Nephron progenitor cell (in vitro differentiated cells): ENCODE measurements at regions not wholly inside any gene's neighbourhood (a gene's known extent, or its start where the extent isn't known, plus 50 kb on each side); places are given as distances from the start of the nearest gene placed in this dataset.

Source experiments
- DNase-seq: peaks from one replicate; pipeline ENCODE4 v3.0.0; 2021
- H3K27ac Mint-ChIP-seq: 2 replicates; pipeline ENCODE4 v1.8.0; 2021; ENCODE audit warnings: mild to moderate bottlenecking, moderate library complexity, mixed read lengths
- H3K27me3 Mint-ChIP-seq: 2 replicates; pipeline ENCODE4 v1.8.0; 2021; ENCODE audit warnings: mild to moderate bottlenecking, low read depth, mixed read lengths; ENCODE audit not compliant: poor library complexity
- H3K36me3 Mint-ChIP-seq: 2 replicates; pipeline ENCODE4 v1.8.0; 2021; ENCODE audit warnings: low read depth, mixed read lengths
- H3K4me1 Mint-ChIP-seq: 2 replicates; pipeline ENCODE4 v1.8.0; 2021; ENCODE audit warnings: mixed read lengths
- H3K4me3 Mint-ChIP-seq: 2 replicates; pipeline ENCODE4 v1.8.0; 2021; ENCODE audit warnings: mild to moderate bottlenecking, moderate library complexity, mixed read lengths
- H3K9me3 Mint-ChIP-seq: 2 replicates; pipeline ENCODE4 v1.8.0; 2021; ENCODE audit warnings: mild to moderate bottlenecking, moderate library complexity, mixed read lengths
- TF ChIP-seq, protein P1 (sequence below): fragments of 200-600 bp; sonication (generic); IDR thresholded peaks from 2 replicates; pipeline ENCODE4 v1.5.0; 2021; ENCODE audit warnings: antibody characterized with exemption

DNA sequence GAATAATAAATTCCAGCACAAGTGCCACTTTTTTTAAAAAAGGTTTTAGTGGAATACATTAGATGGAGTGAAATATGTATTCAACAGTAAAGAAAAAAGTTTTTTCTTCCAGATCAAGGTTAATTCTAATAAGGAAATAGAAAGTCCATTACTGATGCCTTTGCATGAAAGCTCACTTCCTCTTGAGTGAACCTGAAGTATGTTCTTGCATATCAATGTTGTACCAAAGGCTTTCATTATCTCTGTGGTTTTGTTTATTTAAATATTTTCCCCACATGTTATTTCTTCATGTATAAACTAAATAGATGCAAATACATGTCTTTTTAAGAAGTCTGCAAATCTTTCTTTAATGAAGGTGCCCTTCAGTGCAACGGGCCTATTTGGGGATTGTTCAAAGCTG lies 307.9 kb downstream of the C4orf33 start:
- no peaks in the 10 kb centered on the region for H3K27me3 Mint-ChIP-seq
- DNase-seq = no peak
- peaks cover 24% of the 10 kb centered on the region for H3K9me3 Mint-ChIP-seq
- H3K27ac Mint-ChIP-seq = no peak overlapping the region
- H3K36me3 Mint-ChIP-seq = peaks cover 6% of the 10 kb centered on the region
- TF ChIP-seq, protein P1, sequence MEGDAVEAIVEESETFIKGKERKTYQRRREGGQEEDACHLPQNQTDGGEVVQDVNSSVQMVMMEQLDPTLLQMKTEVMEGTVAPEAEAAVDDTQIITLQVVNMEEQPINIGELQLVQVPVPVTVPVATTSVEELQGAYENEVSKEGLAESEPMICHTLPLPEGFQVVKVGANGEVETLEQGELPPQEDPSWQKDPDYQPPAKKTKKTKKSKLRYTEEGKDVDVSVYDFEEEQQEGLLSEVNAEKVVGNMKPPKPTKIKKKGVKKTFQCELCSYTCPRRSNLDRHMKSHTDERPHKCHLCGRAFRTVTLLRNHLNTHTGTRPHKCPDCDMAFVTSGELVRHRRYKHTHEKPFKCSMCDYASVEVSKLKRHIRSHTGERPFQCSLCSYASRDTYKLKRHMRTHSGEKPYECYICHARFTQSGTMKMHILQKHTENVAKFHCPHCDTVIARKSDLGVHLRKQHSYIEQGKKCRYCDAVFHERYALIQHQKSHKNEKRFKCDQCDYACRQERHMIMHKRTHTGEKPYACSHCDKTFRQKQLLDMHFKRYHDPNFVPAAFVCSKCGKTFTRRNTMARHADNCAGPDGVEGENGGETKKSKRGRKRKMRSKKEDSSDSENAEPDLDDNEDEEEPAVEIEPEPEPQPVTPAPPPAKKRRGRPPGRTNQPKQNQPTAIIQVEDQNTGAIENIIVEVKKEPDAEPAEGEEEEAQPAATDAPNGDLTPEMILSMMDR = no peak
- H3K4me1 Mint-ChIP-seq = peaks cover 5% of the 10 kb centered on the region
- no peak overlapping the region for H3K4me3 Mint-ChIP-seq

DNA sequence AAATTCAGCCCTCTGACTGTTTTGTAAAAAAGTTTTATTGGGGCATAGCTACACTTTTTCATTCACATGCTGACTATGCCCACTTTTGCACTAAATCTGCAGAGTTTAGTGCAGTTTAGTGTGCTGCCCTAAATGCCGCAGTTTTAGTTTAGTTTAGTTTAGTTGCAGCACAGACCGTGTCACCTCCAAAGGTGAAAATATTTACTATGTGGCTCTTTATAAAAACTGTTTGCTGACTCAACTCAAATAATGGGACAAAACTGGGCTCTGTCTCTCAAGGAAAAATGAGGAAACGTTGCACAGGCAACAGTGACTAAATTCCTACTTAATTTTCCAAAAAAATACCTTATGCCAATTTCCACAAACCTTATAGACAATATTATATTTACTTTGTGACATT lies 314.2 kb downstream of the C4orf33 start:
- no peaks in the 10 kb centered on the region for H3K36me3 Mint-ChIP-seq
- H3K27me3 Mint-ChIP-seq = no peaks in the 10 kb centered on the region
- no peak overlapping the region for H3K4me3 Mint-ChIP-seq
- peaks cover 12% of the 10 kb centered on the region for H3K4me1 Mint-ChIP-seq
- no peaks in the 10 kb centered on the region for H3K9me3 Mint-ChIP-seq
- no peak overlapping the region for H3K27ac Mint-ChIP-seq
- TF ChIP-seq, protein P1 = no peak
- DNase-seq = no peak

DNA sequence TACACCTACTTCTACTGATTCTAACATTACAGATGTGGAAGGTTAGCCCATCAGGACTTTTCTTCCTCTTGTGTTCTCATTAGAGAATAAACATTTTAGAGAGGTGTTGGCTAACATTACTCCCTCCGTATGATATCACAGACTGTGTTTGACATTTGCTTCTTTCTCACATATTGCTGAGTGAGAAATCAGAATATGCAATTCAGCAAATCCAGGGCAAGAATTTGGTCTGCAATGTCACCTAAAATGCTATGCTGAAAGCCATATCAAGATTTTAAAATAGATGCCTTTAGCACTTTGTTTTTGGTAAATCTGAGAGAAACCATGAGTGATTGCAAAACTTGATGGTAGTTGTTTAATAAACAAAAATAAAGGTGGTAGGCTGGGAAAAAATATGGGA lies 319.1 kb downstream of the C4orf33 start:
- peaks cover 13% of the 10 kb centered on the region for H3K9me3 Mint-ChIP-seq
- H3K36me3 Mint-ChIP-seq = peaks cover 5% of the 10 kb centered on the region
- peaks cover 5% of the 10 kb centered on the region for H3K4me1 Mint-ChIP-seq
- no peak overlapping the region for H3K4me3 Mint-ChIP-seq
- TF ChIP-seq, protein P1 = no peak
- H3K27ac Mint-ChIP-seq = no peak overlapping the region
- no peak for DNase-seq
- H3K27me3 Mint-ChIP-seq = no peaks in the 10 kb centered on the region

DNA sequence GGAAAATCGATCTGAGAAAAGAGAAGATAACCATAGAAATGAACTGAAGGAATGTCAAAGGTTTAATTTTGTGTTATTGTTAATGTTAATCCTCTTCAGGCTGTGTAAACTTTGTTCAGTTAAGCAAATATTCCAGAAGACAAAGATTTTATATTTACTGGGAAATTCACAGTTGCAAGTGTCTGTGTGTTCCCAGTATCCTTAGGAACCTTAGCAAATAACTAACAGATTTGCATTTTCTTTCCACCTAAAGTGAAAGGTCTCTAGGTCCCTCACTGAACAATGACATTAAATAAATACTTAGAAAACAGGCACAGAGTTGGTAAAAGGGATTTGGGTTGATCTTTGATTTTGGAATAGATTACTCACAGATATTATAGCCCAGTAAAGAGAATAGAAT lies 324.7 kb downstream of the C4orf33 start:
- H3K4me3 Mint-ChIP-seq = no peak overlapping the region
- no peaks in the 10 kb centered on the region for H3K27me3 Mint-ChIP-seq
- H3K27ac Mint-ChIP-seq = no peak overlapping the region
- TF ChIP-seq, protein P1 = no peak
- peaks cover 5% of the 10 kb centered on the region for H3K36me3 Mint-ChIP-seq
- DNase-seq = no peak
- peaks cover 5% of the 10 kb centered on the region for H3K4me1 Mint-ChIP-seq
- peaks cover 13% of the 10 kb centered on the region for H3K9me3 Mint-ChIP-seq

DNA sequence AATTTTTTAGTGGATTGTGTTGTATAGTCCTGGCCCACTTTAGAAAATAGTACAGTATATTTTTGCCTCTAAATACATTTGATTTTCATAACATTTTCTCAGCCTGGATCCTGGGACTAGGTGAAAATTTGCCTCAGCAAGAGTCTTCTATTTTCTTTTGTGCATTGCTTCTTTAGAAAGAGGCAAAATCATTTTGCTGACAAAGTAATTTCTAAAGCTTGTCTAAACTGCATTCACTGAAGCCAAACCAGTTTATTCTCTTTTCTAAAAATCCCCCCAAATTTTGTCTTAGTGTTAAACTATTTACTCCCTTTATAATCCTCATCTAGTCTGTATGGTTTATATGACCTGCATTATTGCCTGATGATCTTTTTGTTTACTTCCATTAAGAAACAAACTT lies 326.3 kb downstream of the C4orf33 start:
- TF ChIP-seq, protein P1 = no peak
- peaks cover 3% of the 10 kb centered on the region for H3K9me3 Mint-ChIP-seq
- H3K4me1 Mint-ChIP-seq = no peaks in the 10 kb centered on the region
- no peaks in the 10 kb centered on the region for H3K36me3 Mint-ChIP-seq
- no peak overlapping the region for H3K4me3 Mint-ChIP-seq
- no peak overlapping the region for H3K27ac Mint-ChIP-seq
- DNase-seq = no peak
- no peaks in the 10 kb centered on the region for H3K27me3 Mint-ChIP-seq

DNA sequence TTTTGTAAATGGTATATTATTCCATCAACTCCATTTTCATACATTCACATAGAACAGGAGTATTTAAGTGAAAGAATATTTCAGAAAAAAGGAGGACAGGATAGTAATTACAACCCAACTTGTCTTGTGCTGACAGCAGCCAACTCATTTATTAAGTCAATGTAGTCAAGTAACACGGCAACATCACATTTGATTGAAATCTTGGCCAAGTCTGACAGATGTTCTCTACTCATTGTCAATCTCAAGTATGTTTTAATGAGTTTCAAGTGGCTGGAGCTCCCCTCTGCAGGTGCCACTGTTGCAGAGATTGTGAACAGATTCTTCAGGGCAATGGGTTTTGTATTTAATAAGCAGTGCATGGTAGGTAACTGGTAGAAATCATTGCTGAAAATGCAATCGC lies 332.5 kb downstream of the C4orf33 start:
- TF ChIP-seq, protein P1 = no peak
- DNase-seq = no peak
- Mint-ChIP-seq H3K27me3 (no peaks in the 10 kb centered on the region), H3K36me3 (no peaks in the 10 kb centered on the region), H3K4me3 (no peak overlapping the region), H3K4me1 (peaks cover 18% of the 10 kb centered on the region), H3K27ac (no peak overlapping the region), H3K9me3 (no peaks in the 10 kb centered on the region)
